ENCODE measurements at regions not wholly inside any gene's neighbourhood (a gene's known extent, or its start where the extent isn't known, plus 50 kb on each side); places are given as distances from the start of the nearest gene placed in this dataset.

DNA sequence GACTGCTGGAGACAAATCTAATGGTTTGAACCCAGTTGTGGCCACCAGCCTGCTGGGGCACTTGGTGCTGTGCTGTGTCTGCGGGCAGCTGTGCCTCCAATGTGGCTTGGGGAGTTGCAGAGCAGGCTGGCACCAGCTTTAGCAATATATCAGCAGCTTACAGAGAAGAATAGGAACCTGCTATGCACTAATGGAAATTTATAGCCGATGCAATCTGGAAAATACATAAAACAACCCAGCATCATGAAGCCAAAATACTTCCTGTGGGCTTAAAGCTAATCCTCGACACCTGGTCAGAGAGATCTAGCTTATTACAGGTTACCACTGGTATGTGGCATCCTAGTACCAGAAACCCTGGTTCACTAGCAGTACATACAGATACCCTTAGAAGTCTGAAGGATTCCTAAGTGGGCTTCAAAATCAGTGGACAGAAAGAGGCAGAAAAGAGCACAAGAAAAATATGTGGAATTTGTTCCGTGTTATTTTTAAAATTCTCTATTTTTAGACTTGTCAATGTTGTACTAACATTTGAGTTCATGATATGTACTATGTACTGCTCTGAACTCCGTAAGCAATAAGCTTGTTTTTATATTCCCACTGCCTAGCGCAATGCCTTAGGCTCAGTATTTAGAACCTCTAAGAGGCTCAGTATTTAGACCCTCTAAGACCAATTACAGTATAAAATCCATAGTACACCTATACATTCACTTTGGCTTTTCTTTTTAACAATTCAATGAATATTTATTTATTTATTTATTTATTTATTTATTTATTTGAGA, 194.7 kb downstream of the UXS1 start:
- TF ChIP-seq, protein P1, sequence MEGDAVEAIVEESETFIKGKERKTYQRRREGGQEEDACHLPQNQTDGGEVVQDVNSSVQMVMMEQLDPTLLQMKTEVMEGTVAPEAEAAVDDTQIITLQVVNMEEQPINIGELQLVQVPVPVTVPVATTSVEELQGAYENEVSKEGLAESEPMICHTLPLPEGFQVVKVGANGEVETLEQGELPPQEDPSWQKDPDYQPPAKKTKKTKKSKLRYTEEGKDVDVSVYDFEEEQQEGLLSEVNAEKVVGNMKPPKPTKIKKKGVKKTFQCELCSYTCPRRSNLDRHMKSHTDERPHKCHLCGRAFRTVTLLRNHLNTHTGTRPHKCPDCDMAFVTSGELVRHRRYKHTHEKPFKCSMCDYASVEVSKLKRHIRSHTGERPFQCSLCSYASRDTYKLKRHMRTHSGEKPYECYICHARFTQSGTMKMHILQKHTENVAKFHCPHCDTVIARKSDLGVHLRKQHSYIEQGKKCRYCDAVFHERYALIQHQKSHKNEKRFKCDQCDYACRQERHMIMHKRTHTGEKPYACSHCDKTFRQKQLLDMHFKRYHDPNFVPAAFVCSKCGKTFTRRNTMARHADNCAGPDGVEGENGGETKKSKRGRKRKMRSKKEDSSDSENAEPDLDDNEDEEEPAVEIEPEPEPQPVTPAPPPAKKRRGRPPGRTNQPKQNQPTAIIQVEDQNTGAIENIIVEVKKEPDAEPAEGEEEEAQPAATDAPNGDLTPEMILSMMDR (IDR thresholded peaks at IDR 0.05; ENCODE audit: poor library complexity, severe bottlenecking), result no peak
- TF ChIP-seq EZH2 (IDR thresholded peaks at IDR 0.05; ENCODE audit: borderline replicate concordance, insufficient read depth, low read length, poor library complexity, severe bottlenecking) (no peak), RAD21 (conservative IDR thresholded peaks at IDR 0.05) (no peak), POLR2AphosphoS5 (IDR thresholded peaks at IDR 0.05) (no peak), TAF1 (IDR thresholded peaks at IDR 0.05; ENCODE audit: low read depth) (no peak), EP300 (conservative IDR thresholded peaks at IDR 0.05; ENCODE audit: poor library complexity, severe bottlenecking) (no peak)
- TF ChIP-seq, protein P2, sequence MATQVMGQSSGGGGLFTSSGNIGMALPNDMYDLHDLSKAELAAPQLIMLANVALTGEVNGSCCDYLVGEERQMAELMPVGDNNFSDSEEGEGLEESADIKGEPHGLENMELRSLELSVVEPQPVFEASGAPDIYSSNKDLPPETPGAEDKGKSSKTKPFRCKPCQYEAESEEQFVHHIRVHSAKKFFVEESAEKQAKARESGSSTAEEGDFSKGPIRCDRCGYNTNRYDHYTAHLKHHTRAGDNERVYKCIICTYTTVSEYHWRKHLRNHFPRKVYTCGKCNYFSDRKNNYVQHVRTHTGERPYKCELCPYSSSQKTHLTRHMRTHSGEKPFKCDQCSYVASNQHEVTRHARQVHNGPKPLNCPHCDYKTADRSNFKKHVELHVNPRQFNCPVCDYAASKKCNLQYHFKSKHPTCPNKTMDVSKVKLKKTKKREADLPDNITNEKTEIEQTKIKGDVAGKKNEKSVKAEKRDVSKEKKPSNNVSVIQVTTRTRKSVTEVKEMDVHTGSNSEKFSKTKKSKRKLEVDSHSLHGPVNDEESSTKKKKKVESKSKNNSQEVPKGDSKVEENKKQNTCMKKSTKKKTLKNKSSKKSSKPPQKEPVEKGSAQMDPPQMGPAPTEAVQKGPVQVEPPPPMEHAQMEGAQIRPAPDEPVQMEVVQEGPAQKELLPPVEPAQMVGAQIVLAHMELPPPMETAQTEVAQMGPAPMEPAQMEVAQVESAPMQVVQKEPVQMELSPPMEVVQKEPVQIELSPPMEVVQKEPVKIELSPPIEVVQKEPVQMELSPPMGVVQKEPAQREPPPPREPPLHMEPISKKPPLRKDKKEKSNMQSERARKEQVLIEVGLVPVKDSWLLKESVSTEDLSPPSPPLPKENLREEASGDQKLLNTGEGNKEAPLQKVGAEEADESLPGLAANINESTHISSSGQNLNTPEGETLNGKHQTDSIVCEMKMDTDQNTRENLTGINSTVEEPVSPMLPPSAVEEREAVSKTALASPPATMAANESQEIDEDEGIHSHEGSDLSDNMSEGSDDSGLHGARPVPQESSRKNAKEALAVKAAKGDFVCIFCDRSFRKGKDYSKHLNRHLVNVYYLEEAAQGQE (IDR thresholded peaks at IDR 0.05; ENCODE audit: borderline replicate concordance), result no peak

Data from neural cell (in vitro differentiated cells).